ENCODE measurements at regions not wholly inside any gene's neighbourhood (a gene's known extent, or its start where the extent isn't known, plus 50 kb on each side); places are given as distances from the start of the nearest gene placed in this dataset.

DNA sequence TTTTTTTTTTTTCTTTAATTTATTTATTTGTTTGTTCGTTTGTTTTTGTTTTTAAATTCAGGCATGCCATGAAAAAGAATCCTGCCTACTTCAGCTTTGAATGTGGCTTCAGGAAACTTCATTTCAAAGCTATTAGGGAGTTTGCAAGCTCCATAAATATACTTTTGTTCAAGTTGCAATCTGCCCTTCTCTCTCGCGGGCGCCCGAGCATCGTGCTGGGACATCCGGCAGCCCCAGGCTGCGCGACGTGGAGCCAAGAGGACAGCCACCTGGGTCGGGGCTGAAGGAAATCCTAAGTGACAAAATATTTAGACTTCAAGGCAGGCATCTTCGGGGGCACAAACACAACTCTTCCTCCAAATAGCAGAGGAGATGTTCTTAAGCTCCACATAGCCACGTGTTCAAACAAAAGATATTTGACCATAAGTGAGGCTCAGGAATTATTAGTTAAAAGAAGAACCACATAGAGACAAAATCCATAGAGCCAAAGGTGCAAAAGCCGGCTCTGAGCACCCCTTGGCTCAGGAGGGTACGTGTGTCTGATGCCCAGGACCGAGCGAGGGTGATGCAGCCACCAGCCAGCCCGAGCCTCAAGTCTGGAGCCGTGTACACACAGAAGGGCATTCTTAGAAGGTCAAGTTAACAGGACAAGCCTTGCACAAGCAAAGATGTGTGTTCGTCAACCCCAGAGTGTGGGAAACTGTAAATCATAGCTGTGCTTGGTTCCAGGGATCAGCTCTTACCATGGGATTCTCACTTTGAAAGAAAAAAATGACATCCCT, 256.5 kb upstream of the SALL3 start:
- Histone ChIP-seq H4K20me1 (ENCODE audit: control insufficient read depth, extremely low read depth, insufficient read depth, low read length) (no peaks in the 10 kb centered on the region), H3K9ac (ENCODE audit: insufficient read depth, low read length) (no peak overlapping the region), H2AFZ (ENCODE audit: low read length) (no peak overlapping the region), H3K4me3 (replicated peaks in 1 of 4; ENCODE audit: control extremely low read depth in 1 of 4, insufficient read depth in 1 of 4, low read depth in 3 of 4, low read length in 4 of 4) (no peak overlapping the region), H3K27me3 (ENCODE audit: control insufficient read depth, insufficient read depth, low read length) (no peaks in the 10 kb centered on the region), H3K36me3 (ENCODE audit: control insufficient read depth, insufficient read depth, low read length) (no peaks in the 10 kb centered on the region), H3K9me3 (ENCODE audit: control insufficient read depth, insufficient read depth, low read depth, low read length) (no peaks in the 10 kb centered on the region), H3K79me2 (ENCODE audit: control insufficient read depth, insufficient read depth, low read length) (no peaks in the 10 kb centered on the region), H3K4me1 (ENCODE audit: control insufficient read depth, extremely low read depth, insufficient read depth, low read length) (no peaks in the 10 kb centered on the region), H3K4me2 (ENCODE audit: extremely low read depth, insufficient read depth, low read length) (no peak overlapping the region), H3K27ac (ENCODE audit: insufficient read depth, low read length) (no peak overlapping the region)
- DNase-seq (ENCODE audit: low read depth in 2 of 2), result no peak
- TF ChIP-seq, protein P1, sequence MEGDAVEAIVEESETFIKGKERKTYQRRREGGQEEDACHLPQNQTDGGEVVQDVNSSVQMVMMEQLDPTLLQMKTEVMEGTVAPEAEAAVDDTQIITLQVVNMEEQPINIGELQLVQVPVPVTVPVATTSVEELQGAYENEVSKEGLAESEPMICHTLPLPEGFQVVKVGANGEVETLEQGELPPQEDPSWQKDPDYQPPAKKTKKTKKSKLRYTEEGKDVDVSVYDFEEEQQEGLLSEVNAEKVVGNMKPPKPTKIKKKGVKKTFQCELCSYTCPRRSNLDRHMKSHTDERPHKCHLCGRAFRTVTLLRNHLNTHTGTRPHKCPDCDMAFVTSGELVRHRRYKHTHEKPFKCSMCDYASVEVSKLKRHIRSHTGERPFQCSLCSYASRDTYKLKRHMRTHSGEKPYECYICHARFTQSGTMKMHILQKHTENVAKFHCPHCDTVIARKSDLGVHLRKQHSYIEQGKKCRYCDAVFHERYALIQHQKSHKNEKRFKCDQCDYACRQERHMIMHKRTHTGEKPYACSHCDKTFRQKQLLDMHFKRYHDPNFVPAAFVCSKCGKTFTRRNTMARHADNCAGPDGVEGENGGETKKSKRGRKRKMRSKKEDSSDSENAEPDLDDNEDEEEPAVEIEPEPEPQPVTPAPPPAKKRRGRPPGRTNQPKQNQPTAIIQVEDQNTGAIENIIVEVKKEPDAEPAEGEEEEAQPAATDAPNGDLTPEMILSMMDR (conservative IDR thresholded peaks at IDR 0.05 in 1 of 2, IDR thresholded peaks at IDR 0.05 in 1 of 2; ENCODE audit: low read depth in 1 of 2, low read length in 2 of 2), result no peak
- TF ChIP-seq EZH2 (IDR thresholded peaks at IDR 0.05; ENCODE audit: low read length, missing control alignments), result no peak

DNA sequence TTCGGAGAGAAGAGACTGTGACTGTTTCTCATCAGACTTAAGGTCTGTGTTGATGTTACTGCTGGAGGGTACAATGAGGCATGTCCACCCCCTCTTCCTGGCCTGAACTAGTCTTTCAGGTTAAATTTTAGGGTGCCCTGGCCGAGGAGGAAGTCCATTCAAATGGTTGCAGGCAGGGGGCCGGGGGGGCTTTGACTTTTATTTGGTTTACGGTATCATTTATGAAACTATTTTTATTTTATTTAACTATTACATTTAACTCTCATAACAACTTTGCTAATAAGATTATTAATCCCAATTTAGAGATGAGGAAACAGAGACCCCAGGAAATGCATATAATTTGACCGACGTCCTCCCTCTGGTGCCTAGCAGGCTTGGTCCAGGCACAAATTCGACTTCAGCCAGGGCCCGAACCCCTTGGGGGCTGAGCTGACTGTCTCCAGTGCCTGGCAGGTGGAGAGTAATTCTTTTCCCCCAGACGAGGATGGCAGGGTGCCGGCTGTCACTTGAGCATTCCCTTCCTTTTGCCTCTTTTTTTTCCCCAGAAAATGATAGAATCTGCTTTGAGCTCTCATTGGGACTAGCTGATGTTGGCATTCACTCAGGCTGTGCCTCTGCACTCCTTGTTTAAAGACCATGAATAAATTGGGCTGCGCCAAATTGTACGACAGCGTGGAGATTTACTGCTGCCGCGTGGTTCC, 255.3 kb upstream of the SALL3 start:
- H3K79me2 ChIP-seq (ENCODE audit: control insufficient read depth, insufficient read depth, low read length), result no peaks in the 10 kb centered on the region
- TF ChIP-seq, protein P1 (conservative IDR thresholded peaks at IDR 0.05 in 1 of 2, IDR thresholded peaks at IDR 0.05 in 1 of 2; ENCODE audit: low read depth in 1 of 2, low read length in 2 of 2), result no peak
- TF ChIP-seq EZH2 (IDR thresholded peaks at IDR 0.05; ENCODE audit: low read length, missing control alignments), result no peak
- no peak for DNase-seq (ENCODE audit: low read depth in 2 of 2)
- no peaks in the 10 kb centered on the region for H4K20me1 ChIP-seq (ENCODE audit: control insufficient read depth, extremely low read depth, insufficient read depth, low read length)
- no peak overlapping the region for H2AFZ ChIP-seq (ENCODE audit: low read length)
- H3K9ac ChIP-seq (ENCODE audit: insufficient read depth, low read length), result no peak overlapping the region
- no peak overlapping the region for H3K27ac ChIP-seq (ENCODE audit: insufficient read depth, low read length)
- H3K27me3 ChIP-seq (ENCODE audit: control insufficient read depth, insufficient read depth, low read length), result no peaks in the 10 kb centered on the region
- H3K4me2 ChIP-seq (ENCODE audit: extremely low read depth, insufficient read depth, low read length), result no peak overlapping the region
- no peaks in the 10 kb centered on the region for H3K4me1 ChIP-seq (ENCODE audit: control insufficient read depth, extremely low read depth, insufficient read depth, low read length)
- H3K4me3 ChIP-seq (replicated peaks in 1 of 4; ENCODE audit: control extremely low read depth in 1 of 4, insufficient read depth in 1 of 4, low read depth in 3 of 4, low read length in 4 of 4), result no peak overlapping the region
- no peaks in the 10 kb centered on the region for H3K9me3 ChIP-seq (ENCODE audit: control insufficient read depth, insufficient read depth, low read depth, low read length)
- H3K36me3 ChIP-seq (ENCODE audit: control insufficient read depth, insufficient read depth, low read length), result no peaks in the 10 kb centered on the region

DNA sequence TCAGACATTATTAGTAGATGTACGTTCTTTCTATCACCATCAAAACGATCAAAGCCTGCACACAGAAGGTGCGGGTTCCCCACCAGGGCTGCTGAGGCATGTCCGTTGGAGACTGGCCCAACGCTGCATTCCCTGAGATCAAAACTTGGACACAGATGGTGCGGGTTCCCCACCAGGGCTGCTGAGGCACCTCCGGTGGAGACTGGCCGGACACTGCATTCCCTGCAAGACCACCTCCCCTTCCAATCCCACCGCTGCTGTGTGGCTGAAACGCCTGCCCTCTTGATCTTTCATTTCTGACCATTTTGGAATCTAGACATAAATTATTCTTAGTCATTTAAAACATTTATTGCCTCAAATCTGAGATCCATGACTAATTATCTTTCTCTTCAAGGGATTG, 254.2 kb upstream of the SALL3 start:
- Histone ChIP-seq H3K27me3 (ENCODE audit: control insufficient read depth, insufficient read depth, low read length) (no peaks in the 10 kb centered on the region), H3K4me1 (ENCODE audit: control insufficient read depth, extremely low read depth, insufficient read depth, low read length) (no peaks in the 10 kb centered on the region), H3K36me3 (ENCODE audit: control insufficient read depth, insufficient read depth, low read length) (no peaks in the 10 kb centered on the region), H3K9me3 (ENCODE audit: control insufficient read depth, insufficient read depth, low read depth, low read length) (no peaks in the 10 kb centered on the region), H2AFZ (ENCODE audit: low read length) (no peak overlapping the region), H4K20me1 (ENCODE audit: control insufficient read depth, extremely low read depth, insufficient read depth, low read length) (no peaks in the 10 kb centered on the region), H3K9ac (ENCODE audit: insufficient read depth, low read length) (no peak overlapping the region), H3K27ac (ENCODE audit: insufficient read depth, low read length) (no peak overlapping the region), H3K4me2 (ENCODE audit: extremely low read depth, insufficient read depth, low read length) (no peak overlapping the region), H3K79me2 (ENCODE audit: control insufficient read depth, insufficient read depth, low read length) (no peaks in the 10 kb centered on the region), H3K4me3 (replicated peaks in 1 of 4; ENCODE audit: control extremely low read depth in 1 of 4, insufficient read depth in 1 of 4, low read depth in 3 of 4, low read length in 4 of 4) (no peak overlapping the region)
- TF ChIP-seq, protein P1 (conservative IDR thresholded peaks at IDR 0.05 in 1 of 2, IDR thresholded peaks at IDR 0.05 in 1 of 2; ENCODE audit: low read depth in 1 of 2, low read length in 2 of 2), result no peak
- no peak for TF ChIP-seq EZH2 (IDR thresholded peaks at IDR 0.05; ENCODE audit: low read length, missing control alignments)
- no peak for DNase-seq (ENCODE audit: low read depth in 2 of 2)

Data from fibroblast of lung (primary cell).